Mesenchymal stem cell (in vitro differentiated cells and primary cell): ENCODE measurements at regions not wholly inside any gene's neighbourhood (a gene's known extent, or its start where the extent isn't known, plus 50 kb on each side); places are given as distances from the start of the nearest gene placed in this dataset.
"Not testable (repeated sequence)": the region's sequence is repeated elsewhere in the genome, so short reads cannot be mapped to it uniquely, and the experiment has no call there.

Experiments used
- DNase-seq: peaks from one replicate; pipeline ENCODE4 v3.0.0-alpha.2; 2013
- H2AFZ ChIP-seq: one replicate; pipeline ENCODE4 v1.6.1; 2013; ENCODE audit warnings: low read depth, mild to moderate bottlenecking, control low read depth, inconsistent platforms, low read length, moderate library complexity
- H2AK5ac ChIP-seq: 2 replicates; pipeline ENCODE4 v1.6.1; 2013; ENCODE audit warnings: low read length, moderate library complexity, mild to moderate bottlenecking, inconsistent platforms; ENCODE audit not compliant: severe bottlenecking
- H2BK120ac ChIP-seq: one replicate; pipeline ENCODE4 v1.6.1; 2013; ENCODE audit warnings: low read depth, mild to moderate bottlenecking, inconsistent platforms, low read length, moderate library complexity
- H2BK12ac ChIP-seq, 2 experiments: one replicate each; pipeline ENCODE4 v1.6.1; 2013; ENCODE audit warnings: inconsistent platforms in 2 of 2, low read length in 2 of 2, mild to moderate bottlenecking in 2 of 2, moderate library complexity in 2 of 2, control low read depth in 1 of 2
- H2BK15ac ChIP-seq: one replicate; pipeline ENCODE4 v1.6.1; 2013; ENCODE audit warnings: mild to moderate bottlenecking, low read depth, inconsistent platforms; ENCODE audit not compliant: poor library complexity, severe bottlenecking
- H2BK5ac ChIP-seq: 2 replicates; pipeline ENCODE4 v1.6.1; 2013; ENCODE audit warnings: low read depth, mild to moderate bottlenecking, low read length, control low read depth, inconsistent platforms; ENCODE audit not compliant: poor library complexity, severe bottlenecking
- H3K14ac ChIP-seq, 2 experiments: one replicate each; pipeline ENCODE4 v1.6.1; 2013; ENCODE audit warnings: inconsistent platforms in 2 of 2, low read length in 2 of 2, control low read depth in 1 of 2, mild to moderate bottlenecking in 1 of 2, moderate library complexity in 1 of 2
- H3K18ac ChIP-seq, 2 experiments: one replicate each; pipeline ENCODE4 v1.6.1; 2013; ENCODE audit warnings: inconsistent platforms in 2 of 2, low read length in 2 of 2, control low read depth in 1 of 2, low read depth in 1 of 2, mild to moderate bottlenecking in 1 of 2
- H3K23ac ChIP-seq, 2 experiments: one replicate each; pipeline ENCODE4 v1.6.1; 2013; ENCODE audit warnings: inconsistent platforms in 2 of 2, low read length in 2 of 2, mild to moderate bottlenecking in 2 of 2, moderate library complexity in 2 of 2, control low read depth in 1 of 2
- H3K27ac ChIP-seq: 2 replicates; pipeline ENCODE4 v1.5.1; 2013; ENCODE audit warnings: mild to moderate bottlenecking, moderate library complexity, low read length, control low read depth, inconsistent platforms; ENCODE audit not compliant: poor library complexity, severe bottlenecking
- H3K27me3 ChIP-seq, 2 experiments: 2 replicates each; pipeline versions ENCODE4 v1.6.1 to v1.7.0; 2013; ENCODE audit warnings: low read length in 2 of 2, mild to moderate bottlenecking in 2 of 2, moderate library complexity in 2 of 2, control low read depth in 1 of 2, inconsistent platforms in 1 of 2; ENCODE audit not compliant: control insufficient read depth in 1 of 2, insufficient read depth in 1 of 2
- H3K36me3 ChIP-seq, 2 experiments: 2 replicates each; pipeline versions ENCODE4 v1.6.1 to v1.7.0; 2013; ENCODE audit warnings: low read length in 2 of 2, control low read depth in 1 of 2, inconsistent platforms in 1 of 2, low read depth in 1 of 2, mild to moderate bottlenecking in 1 of 2; ENCODE audit not compliant: insufficient read depth in 2 of 2, control insufficient read depth in 1 of 2
- H3K4ac ChIP-seq, 2 experiments: one replicate each; pipeline ENCODE4 v1.6.1; 2013; ENCODE audit warnings: inconsistent platforms in 2 of 2, low read length in 2 of 2, mild to moderate bottlenecking in 2 of 2, moderate library complexity in 2 of 2, control low read depth in 1 of 2, low read depth in 1 of 2
- H3K4me1 ChIP-seq: 2 replicates; pipeline ENCODE4 v1.6.1; 2013; ENCODE audit warnings: low read depth, low read length, control low read depth; ENCODE audit not compliant: control insufficient read depth, insufficient read depth
- H3K4me2 ChIP-seq: 2 replicates; pipeline ENCODE4 v1.6.1; 2013; ENCODE audit warnings: low read length, mild to moderate bottlenecking, inconsistent platforms; ENCODE audit not compliant: poor library complexity, severe bottlenecking
- H3K4me3 ChIP-seq, 2 experiments: 2 replicates each; pipeline versions ENCODE4 v1.5.1 to v1.7.0; 2013; ENCODE audit warnings: low read length in 2 of 2, mild to moderate bottlenecking in 2 of 2, control low read depth in 1 of 2, low read depth in 1 of 2; ENCODE audit not compliant: insufficient read depth in 1 of 2
- H3K79me1 ChIP-seq: replicated peaks from 2 replicates; pipeline ENCODE4 v1.6.1; 2013; ENCODE audit warnings: mild to moderate bottlenecking, control low read depth, low read length, inconsistent platforms; ENCODE audit not compliant: poor library complexity, severe bottlenecking
- H3K9ac ChIP-seq: 2 replicates; pipeline ENCODE4 v1.7.0; 2013; ENCODE audit warnings: mild to moderate bottlenecking, low read length, moderate library complexity
- H3K9me3 ChIP-seq: 2 replicates; pipeline ENCODE4 v1.7.0; 2013; ENCODE audit warnings: mild to moderate bottlenecking, low read length; ENCODE audit not compliant: control insufficient read depth
- H4K8ac ChIP-seq: one replicate; pipeline ENCODE4 v1.6.1; 2013; ENCODE audit warnings: inconsistent platforms, mild to moderate bottlenecking, low read length, moderate library complexity
- H4K91ac ChIP-seq: one replicate; pipeline ENCODE4 v1.6.1; 2013; ENCODE audit warnings: mild to moderate bottlenecking, low read length, inconsistent platforms
- WGBS: methylation state at CpG from one replicate; pipeline ENCODE4 v1.1.7; 2013; ENCODE audit warnings: mixed read lengths; 5-methylcytosine and 5-hydroxymethylcytosine counted together

GRCh38 chr2:53209679-53210458, 557.7 kb upstream of the CHAC2 start:
- H2BK15ac ChIP-seq = no peak overlapping the region
- no peak overlapping the region for H2BK120ac ChIP-seq
- no peak overlapping the region for H3K9ac ChIP-seq
- H3K14ac ChIP-seq = no peak overlapping the region
- no peaks in the 10 kb centered on the region for H3K27me3 ChIP-seq
- H2AFZ ChIP-seq = no peak overlapping the region
- H3K27ac ChIP-seq = no peak overlapping the region
- H3K23ac ChIP-seq = no peak overlapping the region
- no peak overlapping the region for H2BK12ac ChIP-seq
- no peak overlapping the region for H2BK5ac ChIP-seq
- H3K4me2 ChIP-seq = no peak overlapping the region
- no peaks in the 10 kb centered on the region for H3K4me1 ChIP-seq
- no peak overlapping the region for H4K8ac ChIP-seq
- H3K9me3 ChIP-seq = no peaks in the 10 kb centered on the region
- H2AK5ac ChIP-seq = no peak overlapping the region
- no peak for DNase-seq
- H4K91ac ChIP-seq = no peak overlapping the region
- 87% methylated on average over 3 of the region's 5 CpGs for WGBS
- H3K4me3 ChIP-seq = no peak overlapping the region
- no peaks in the 10 kb centered on the region for H3K79me1 ChIP-seq
- no peak overlapping the region for H3K4ac ChIP-seq
- H3K18ac ChIP-seq = no peak overlapping the region
- H3K36me3 ChIP-seq = no peaks in the 10 kb centered on the region

- no peak overlapping the region for H2BK12ac ChIP-seq
- no peak overlapping the region for H3K9ac ChIP-seq
- H3K4me2 ChIP-seq = no peak overlapping the region
- no peaks in the 10 kb centered on the region for H3K9me3 ChIP-seq
- no peak overlapping the region for H2BK5ac ChIP-seq
- H3K27me3 ChIP-seq = no peaks in the 10 kb centered on the region
- H3K36me3 ChIP-seq = no peaks in the 10 kb centered on the region
- no peak overlapping the region for H2BK15ac ChIP-seq
- H2BK120ac ChIP-seq = no peak overlapping the region
- no peak overlapping the region for H3K14ac ChIP-seq
- no peaks in the 10 kb centered on the region for H3K4me1 ChIP-seq
- H2AFZ ChIP-seq = no peak overlapping the region
- H2AK5ac ChIP-seq = no peak overlapping the region
- H4K8ac ChIP-seq = no peak overlapping the region
- no peak for DNase-seq
- H3K79me1 ChIP-seq = no peaks in the 10 kb centered on the region
- H3K4ac ChIP-seq = no peak overlapping the region
- WGBS = 69% methylated on average over 4 of the region's 4 CpGs
- H3K27ac ChIP-seq = no peak overlapping the region
- H3K4me3 ChIP-seq = no peak overlapping the region
- no peak overlapping the region for H3K18ac ChIP-seq
- no peak overlapping the region for H3K23ac ChIP-seq
- H4K91ac ChIP-seq = no peak overlapping the region
Observed at GRCh38 chr2:53208815-53209214, 558.8 kb upstream of the CHAC2 start.

DNA sequence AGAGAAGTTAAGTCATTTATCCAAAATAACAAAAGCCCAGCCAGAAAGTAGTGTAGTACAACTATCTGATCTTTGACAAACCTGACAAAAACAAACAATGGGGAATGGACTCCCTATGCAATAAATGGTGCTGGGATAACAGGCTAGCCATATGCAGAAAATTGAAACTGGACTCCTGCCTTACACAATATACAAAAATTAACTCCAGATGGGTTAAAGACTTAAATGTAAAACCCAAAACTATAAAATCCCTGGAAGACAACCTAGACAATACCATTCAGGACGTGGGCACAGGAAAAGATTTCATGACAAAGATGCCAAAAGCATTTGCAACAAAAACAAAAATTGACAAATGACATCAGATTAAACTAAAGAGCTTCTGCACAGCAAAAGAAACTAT, 561.4 kb upstream of the CHAC2 start:
- H2BK15ac ChIP-seq, H3K9me3 ChIP-seq, H2BK12ac ChIP-seq, H3K27ac ChIP-seq, H3K18ac ChIP-seq, H4K8ac ChIP-seq, H2BK5ac ChIP-seq, H3K4ac ChIP-seq, H4K91ac ChIP-seq, H2BK120ac ChIP-seq, H3K4me1 ChIP-seq, H2AK5ac ChIP-seq, H3K36me3 ChIP-seq, H3K14ac ChIP-seq, H3K27me3 ChIP-seq, DNase-seq, H3K23ac ChIP-seq, H3K4me2 ChIP-seq, H3K9ac ChIP-seq, H3K79me1 ChIP-seq, H2AFZ ChIP-seq, H3K4me3 ChIP-seq: not testable (repeated sequence)
- WGBS = 40% methylated on average over 1 of the region's 1 CpG

DNA sequence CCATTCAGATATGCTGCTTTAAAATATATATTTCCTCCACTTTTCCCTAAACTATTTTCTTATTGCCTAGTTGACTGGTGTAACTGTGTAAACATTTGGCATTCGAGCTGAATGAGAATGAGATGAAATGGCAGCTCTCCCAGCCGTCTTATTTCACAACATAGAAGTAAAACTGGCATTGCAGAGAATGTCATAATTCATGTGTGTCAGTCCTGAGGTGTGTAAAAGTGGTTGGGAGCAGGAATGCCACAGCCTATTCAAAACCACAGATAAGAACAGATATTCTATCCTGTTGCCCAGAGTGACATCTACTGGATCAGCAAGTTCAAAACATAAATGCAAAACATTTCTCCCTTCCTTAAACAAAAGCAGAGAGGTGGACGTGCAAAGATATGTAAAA, 565.5 kb upstream of the CHAC2 start:
- Histone ChIP-seq H3K23ac (no peak overlapping the region), H3K4me3 (no peak overlapping the region), H3K18ac (no peak overlapping the region), H3K9me3 (no peaks in the 10 kb centered on the region), H3K14ac (no peak overlapping the region), H3K27me3 (no peaks in the 10 kb centered on the region), H3K79me1 (no peaks in the 10 kb centered on the region), H4K8ac (no peak overlapping the region), H2AK5ac (no peak overlapping the region), H4K91ac (no peak overlapping the region), H3K4me2 (no peak overlapping the region), H2BK5ac (no peak overlapping the region), H2BK12ac (no peak overlapping the region), H3K36me3 (no peaks in the 10 kb centered on the region), H3K4me1 (no peaks in the 10 kb centered on the region), H2BK120ac (no peak overlapping the region), H3K4ac (no peak overlapping the region), H3K9ac (no peak overlapping the region), H2BK15ac (no peak overlapping the region), H3K27ac (no peak overlapping the region), H2AFZ (no peak overlapping the region)
- DNase-seq = peak; percentile 62
- 70% methylated on average over 1 of the region's 3 CpGs for whole genome bisulfite sequencing
